Panc1 (cell line): ENCODE measurements at regions not wholly inside any gene's neighbourhood (a gene's known extent, or its start where the extent isn't known, plus 50 kb on each side); places are given as distances from the start of the nearest gene placed in this dataset.

Experiments used
- CTCF ChIP-seq: fragments of 450-650 bp; IDR thresholded peaks from 2 replicates; pipeline ENCODE4 v1.5.1; 2017; ENCODE audit warnings: mild to moderate bottlenecking
- POLR2AphosphoS5 ChIP-seq: IDR thresholded peaks from 2 replicates; pipeline ENCODE4 v1.6.1; 2012; ENCODE audit warnings: mild to moderate bottlenecking, low read depth, low read length, moderate library complexity
- REST ChIP-seq, 2 experiments: IDR thresholded peaks; 2 replicates each; pipeline ENCODE4 v1.6.1; 2011 to 2012; ENCODE audit warnings: low read depth in 2 of 2, control low read depth in 1 of 2, low read length in 1 of 2, mild to moderate bottlenecking in 1 of 2, moderate library complexity in 1 of 2; ENCODE audit not compliant: insufficient read depth in 1 of 2
- TCF7L2 ChIP-seq: IDR thresholded peaks from 2 replicates; pipeline ENCODE4 v1.6.1; 2011; ENCODE audit warnings: mild to moderate bottlenecking, low read depth, low read length, inconsistent platforms

GRCh38 chr13:66113882-66114526, 1116.1 kb downstream of the PCDH9 start:
- TF ChIP-seq POLR2AphosphoS5 (no peak), CTCF (no peak), REST (IDR thresholded peaks at IDR 0.05; ENCODE audit: insufficient read depth in 1 of 2, low read depth in 2 of 2, low read length in 1 of 2) (no peak), TCF7L2 (no peak)
